ENCODE measurements at regions not wholly inside any gene's neighbourhood (a gene's known extent, or its start where the extent isn't known, plus 50 kb on each side); places are given as distances from the start of the nearest gene placed in this dataset.

GRCh38 chr11:98155696-98156095 is 865.1 kb upstream of the CNTN5 start:
- H3K9me3 Mint-ChIP-seq: peaks cover 3 to 13% (median 10%) of the 10 kb centered on the region in 7 donors

GRCh38 chr11:98177925-98178324 is 842.8 kb upstream of the CNTN5 start:
- no peak overlapping the region for H3K9ac ChIP-seq (ENCODE audit: insufficient read depth, low read length, poor library complexity, severe bottlenecking)

More at GRCh38 chr11:98155696-98156095, 865.1 kb upstream of the CNTN5 start:
- Mint-ChIP-seq H3K27ac (no peak overlapping the region), H3K27me3 (ENCODE audit: low read depth in 3 of 3) (no peaks in the 10 kb centered on the region), H3K4me1 (no peaks in the 10 kb centered on the region), H3K36me3 (no peaks in the 10 kb centered on the region), H3K4me3 (no peak overlapping the region)
- TF ChIP-seq CTCF (IDR thresholded peaks at IDR 0.05): no peak
- no peaks in the 10 kb centered on the region for H3K79me2 ChIP-seq (ENCODE audit: insufficient read depth, low read length)
- H3K27ac ChIP-seq (ENCODE audit: low read depth in 1 of 2, low read length in 2 of 2): no peak overlapping the region
- H3K9me3 ChIP-seq (replicated peaks in 1 of 2; ENCODE audit: control insufficient read depth in 1 of 2, insufficient read depth in 1 of 2, low read length in 2 of 2): peaks cover 7 to 15% of the 10 kb centered on the region in 2 donors
- H3K4me2 ChIP-seq (replicated peaks; ENCODE audit: extremely low read depth, low read length, poor library complexity, severe bottlenecking): no peak overlapping the region
- DNase-seq: no peak
- H3K27me3 ChIP-seq (ENCODE audit: control insufficient read depth in 2 of 2, insufficient read depth in 2 of 2, low read length in 2 of 2): no peaks in the 10 kb centered on the region
- no peaks in the 10 kb centered on the region for H3K36me3 ChIP-seq (replicated peaks in 1 of 2; ENCODE audit: control insufficient read depth in 1 of 2, insufficient read depth in 2 of 2, low read length in 2 of 2)
- H2AFZ ChIP-seq (ENCODE audit: insufficient read depth, low read depth, low read length, poor library complexity, severe bottlenecking): no peak overlapping the region
- no peak overlapping the region for H3K4me3 ChIP-seq (replicated peaks in 1 of 3; ENCODE audit: low read depth in 2 of 3, low read length in 3 of 3)
- no peaks in the 10 kb centered on the region for H3K4me1 ChIP-seq (ENCODE audit: control insufficient read depth in 1 of 2, insufficient read depth in 2 of 2, low read length in 2 of 2)
- intact Hi-C loops (cut with micrococcal nuclease): no loop called here
- no peaks in the 10 kb centered on the region for H4K20me1 ChIP-seq (ENCODE audit: insufficient read depth, low read length)
- no peak overlapping the region for H3K9ac ChIP-seq (ENCODE audit: insufficient read depth, low read length, poor library complexity, severe bottlenecking)
- WGBS (ENCODE audit: insufficient coverage): 88% methylated on average over 2 of the region's 3 CpGs

More at GRCh38 chr11:98177925-98178324, 842.8 kb upstream of the CNTN5 start:
- no peaks in the 10 kb centered on the region for H3K36me3 Mint-ChIP-seq
- peaks cover 4 to 6% of the 10 kb centered on the region in 2 donors for H3K9me3 ChIP-seq (replicated peaks in 1 of 2; ENCODE audit: control insufficient read depth in 1 of 2, insufficient read depth in 1 of 2, low read length in 2 of 2)
- WGBS (ENCODE audit: insufficient coverage): 100% methylated on average over 3 of the region's 5 CpGs
- no peaks in the 10 kb centered on the region for H3K27me3 Mint-ChIP-seq (ENCODE audit: low read depth in 3 of 3)
- H2AFZ ChIP-seq (ENCODE audit: insufficient read depth, low read depth, low read length, poor library complexity, severe bottlenecking): no peak overlapping the region
- H3K36me3 ChIP-seq (replicated peaks in 1 of 2; ENCODE audit: control insufficient read depth in 1 of 2, insufficient read depth in 2 of 2, low read length in 2 of 2): no peaks in the 10 kb centered on the region
- no peak for DNase-seq
- no peaks in the 10 kb centered on the region for H4K20me1 ChIP-seq (ENCODE audit: insufficient read depth, low read length)
- H3K9me3 Mint-ChIP-seq: peaks cover 0 to 18% (median 5%) of the 10 kb centered on the region in 7 donors
- no peak overlapping the region for H3K4me3 ChIP-seq (replicated peaks in 1 of 3; ENCODE audit: low read depth in 2 of 3, low read length in 3 of 3)
- no peaks in the 10 kb centered on the region for H3K27me3 ChIP-seq (ENCODE audit: control insufficient read depth in 2 of 2, insufficient read depth in 2 of 2, low read length in 2 of 2)
- no peaks in the 10 kb centered on the region for H3K79me2 ChIP-seq (ENCODE audit: insufficient read depth, low read length)
- no peak overlapping the region for H3K27ac Mint-ChIP-seq
- no peak overlapping the region for H3K4me3 Mint-ChIP-seq
- no peak for TF ChIP-seq CTCF (IDR thresholded peaks at IDR 0.05)
- no peak overlapping the region for H3K27ac ChIP-seq (ENCODE audit: low read depth in 1 of 2, low read length in 2 of 2)
- no peaks in the 10 kb centered on the region for H3K4me1 Mint-ChIP-seq
- no peak overlapping the region for H3K4me2 ChIP-seq (replicated peaks; ENCODE audit: extremely low read depth, low read length, poor library complexity, severe bottlenecking)
- intact Hi-C loops (cut with micrococcal nuclease): no loop called here
- no peaks in the 10 kb centered on the region for H3K4me1 ChIP-seq (ENCODE audit: control insufficient read depth in 1 of 2, insufficient read depth in 2 of 2, low read length in 2 of 2)

All from CD14-positive monocyte (primary cell).